C4-2B (cell line): ENCODE measurements at regions not wholly inside any gene's neighbourhood (a gene's known extent, or its start where the extent isn't known, plus 50 kb on each side); places are given as distances from the start of the nearest gene placed in this dataset.

ENCODE experiments used
- CTCF ChIP-seq: fragments of 450-650 bp; conservative IDR thresholded peaks from 2 replicates; pipeline ENCODE4 v1.5.1; 2017; ENCODE audit warnings: mild to moderate bottlenecking
- ZFX ChIP-seq: fragments of 450-650 bp; IDR thresholded peaks from 2 replicates; pipeline ENCODE4 v1.6.1; 2017

- TF ChIP-seq CTCF (no peak), ZFX (no peak)
These were observed 209.5 kb downstream of the SATB1 start for GRCh38 chr3:18215639-18216038.
